Activated T-cell treated with anti-CD3 and anti-CD28 coated beads for 48 hours (primary cell): ENCODE measurements at regions not wholly inside any gene's neighbourhood (a gene's known extent, or its start where the extent isn't known, plus 50 kb on each side); places are given as distances from the start of the nearest gene placed in this dataset.
"Not testable (repeated sequence)": the region's sequence is repeated elsewhere in the genome, so short reads cannot be mapped to it uniquely, and the experiment has no call there.

ENCODE experiments used
- DNase-seq: peaks from one replicate; pipeline ENCODE4 v3.0.0-alpha.2; 2020; ENCODE audit warnings: low read depth

DNA sequence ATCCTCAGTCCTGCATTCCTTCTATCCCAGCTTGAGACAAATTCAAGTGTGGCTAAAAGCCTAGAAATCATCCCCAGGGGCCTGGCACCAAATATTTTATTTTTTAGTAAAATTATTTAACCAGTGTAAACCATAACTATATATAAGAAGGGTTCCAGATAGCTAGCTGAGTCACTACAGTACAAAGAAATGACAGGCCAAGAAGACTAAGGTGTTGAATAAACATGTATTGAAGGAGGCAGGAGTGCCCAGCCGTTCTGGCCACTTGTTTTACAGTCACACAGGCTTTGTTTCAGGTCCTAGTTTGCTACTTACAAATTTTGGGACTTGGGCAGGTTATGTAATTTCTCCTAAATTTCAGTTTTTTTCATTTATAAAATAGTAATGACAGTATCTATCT lies 225.9 kb upstream of the PITX2 start:
- DNase-seq = no peak

DNA sequence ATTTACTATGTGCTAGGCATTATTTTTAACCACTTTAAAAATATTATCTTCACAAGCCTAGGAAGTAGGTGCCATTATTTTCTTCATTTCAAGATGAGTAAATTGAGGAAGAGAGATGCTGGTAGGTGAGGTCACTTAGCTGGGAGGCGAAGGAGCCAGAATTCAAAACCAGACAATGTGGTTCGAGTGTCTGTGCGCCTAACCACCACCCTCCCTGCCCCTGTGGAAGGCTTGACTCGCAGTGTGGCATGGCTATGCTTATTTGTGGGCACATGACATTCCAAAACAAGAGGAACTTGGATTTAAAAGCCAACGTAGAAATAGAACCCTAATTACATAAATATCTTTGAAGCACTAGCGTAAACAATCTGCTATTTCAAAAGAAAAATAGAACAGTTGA lies 226.6 kb upstream of the PITX2 start:
- DNase-seq = no peak

DNA sequence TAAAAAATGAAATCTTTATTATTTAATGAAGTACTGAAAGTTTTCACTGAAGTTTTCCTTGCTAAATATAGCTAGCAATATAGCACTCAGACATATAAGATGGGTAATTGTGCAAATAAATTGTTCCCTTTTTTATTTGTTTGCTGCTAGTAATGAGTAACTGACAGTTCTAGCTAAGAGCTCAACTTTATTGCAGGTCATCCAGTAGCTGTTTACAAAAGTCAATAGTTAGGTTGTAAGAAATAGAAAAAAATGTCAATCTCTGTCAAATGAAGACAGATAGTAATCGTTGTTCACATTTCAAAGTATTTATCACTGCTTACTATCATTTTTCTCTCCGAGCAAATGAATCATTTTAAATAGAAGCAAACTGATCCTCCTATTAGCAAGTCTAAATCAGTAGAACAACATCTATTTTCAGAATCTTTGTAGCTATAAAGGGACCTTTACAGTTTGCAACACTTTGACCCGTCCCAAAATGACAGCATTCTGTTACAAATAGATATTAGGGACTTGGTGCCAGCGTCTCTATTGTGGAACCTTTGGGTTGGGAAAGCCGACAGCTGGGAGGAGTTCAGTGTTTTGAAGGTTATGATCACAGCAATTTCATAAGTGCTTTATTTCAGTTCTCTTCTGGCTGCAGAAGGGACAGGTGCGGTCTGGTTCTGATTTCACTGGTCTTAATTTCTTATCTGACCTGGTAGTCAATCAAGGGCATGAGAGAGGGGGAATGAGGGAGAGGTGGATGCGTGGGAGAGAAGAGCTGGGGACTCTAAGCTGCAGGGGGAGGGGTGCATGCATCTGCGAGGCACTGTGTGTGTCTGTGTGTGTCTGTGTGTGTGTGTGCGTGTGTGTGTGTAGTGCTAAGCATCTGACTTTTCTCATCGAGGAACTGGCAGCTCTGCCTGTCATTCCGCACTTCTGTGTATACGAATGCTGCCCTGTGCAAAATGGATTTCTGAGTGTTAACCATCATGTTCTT lies 227.9 kb upstream of the PITX2 start:
- no peak for DNase-seq

- no peak for DNase-seq
Observed at GRCh38 chr4:110851989-110852388, 229.1 kb upstream of the PITX2 start.

GRCh38 chr4:110852793-110853192 lies 229.9 kb upstream of the PITX2 start:
- DNase-seq = no peak

DNA sequence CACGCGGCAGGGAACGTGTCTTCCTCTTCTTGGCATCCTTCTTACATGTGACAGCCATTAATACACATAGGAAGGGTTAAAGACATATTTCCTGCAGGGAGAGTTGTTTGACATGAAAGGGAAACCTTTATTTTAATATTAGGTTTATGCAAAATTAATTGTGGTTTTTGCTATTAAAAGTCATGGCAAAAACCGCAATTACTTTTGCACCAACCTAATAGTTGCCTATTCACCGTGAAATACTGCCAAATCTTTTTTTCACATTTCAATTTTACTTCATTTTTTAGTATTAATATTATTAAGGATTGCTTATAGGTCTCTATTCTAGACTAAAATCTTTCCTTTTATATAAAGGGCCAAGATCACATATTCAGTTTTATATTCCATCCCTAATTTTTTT lies 230.4 kb upstream of the PITX2 start:
- DNase-seq = no peak

DNA sequence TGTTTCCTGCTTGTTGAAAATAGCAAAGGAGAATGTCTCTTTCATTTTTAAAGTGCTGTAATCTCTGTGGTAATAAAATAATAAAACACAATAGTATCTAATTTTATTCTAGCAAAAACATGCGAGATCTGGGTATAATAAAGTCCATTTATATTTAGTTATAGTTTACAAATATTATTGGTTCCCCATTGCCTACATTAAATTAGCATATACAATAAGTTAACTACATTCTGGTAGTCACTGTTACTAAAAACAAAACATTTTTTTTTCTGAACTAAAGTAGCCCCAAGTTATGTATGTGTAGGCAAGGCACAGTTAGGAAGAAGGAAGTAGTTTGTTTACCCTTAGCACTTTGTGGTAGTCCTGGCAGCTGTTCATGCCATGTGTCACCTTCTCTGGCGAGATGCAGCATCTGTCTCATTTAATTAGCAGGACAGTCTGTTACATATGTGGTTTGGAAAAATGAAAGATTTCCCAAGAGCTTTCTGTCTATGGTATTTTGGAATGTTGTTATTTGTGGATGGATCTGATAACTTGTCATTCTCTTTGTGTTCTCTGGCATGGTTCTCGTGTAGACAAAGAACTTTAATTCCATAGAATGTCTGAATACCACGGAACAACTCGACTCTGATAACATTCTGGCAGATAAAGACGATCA lies 231.3 kb upstream of the PITX2 start:
- DNase-seq = no peak

DNA sequence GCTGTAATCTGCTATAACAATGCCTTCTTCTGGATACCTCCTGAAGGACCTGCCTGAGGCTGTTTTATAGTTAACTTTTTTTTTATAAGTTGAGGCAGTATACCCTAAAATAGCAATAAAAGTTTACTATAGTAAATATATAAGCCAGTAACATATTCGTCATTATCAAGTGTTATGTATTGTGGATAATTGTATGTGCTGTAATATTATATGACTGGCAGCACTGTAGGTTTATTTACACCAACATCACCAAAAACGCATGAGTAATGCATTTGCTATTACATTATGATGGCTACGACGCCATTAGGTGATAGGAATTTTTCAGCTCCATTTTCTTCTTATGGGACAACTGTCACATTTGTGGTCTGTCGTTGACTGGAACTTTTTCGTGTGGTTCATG lies 237.2 kb upstream of the PITX2 start:
- DNase-seq = no peak

- DNase-seq = no peak
Observed at GRCh38 chr4:110860901-110861300, 238.0 kb upstream of the PITX2 start.

- DNase-seq = no peak
Observed at GRCh38 chr4:110865611-110866259, 242.9 kb upstream of the PITX2 start.

GRCh38 chr4:110867251-110867960 lies 244.5 kb upstream of the PITX2 start:
- DNase-seq = no peak

GRCh38 chr4:110867981-110868720 lies 245.3 kb upstream of the PITX2 start:
- DNase-seq = no peak

GRCh38 chr4:110869114-110869513 lies 246.2 kb upstream of the PITX2 start:
- no peak for DNase-seq

DNA sequence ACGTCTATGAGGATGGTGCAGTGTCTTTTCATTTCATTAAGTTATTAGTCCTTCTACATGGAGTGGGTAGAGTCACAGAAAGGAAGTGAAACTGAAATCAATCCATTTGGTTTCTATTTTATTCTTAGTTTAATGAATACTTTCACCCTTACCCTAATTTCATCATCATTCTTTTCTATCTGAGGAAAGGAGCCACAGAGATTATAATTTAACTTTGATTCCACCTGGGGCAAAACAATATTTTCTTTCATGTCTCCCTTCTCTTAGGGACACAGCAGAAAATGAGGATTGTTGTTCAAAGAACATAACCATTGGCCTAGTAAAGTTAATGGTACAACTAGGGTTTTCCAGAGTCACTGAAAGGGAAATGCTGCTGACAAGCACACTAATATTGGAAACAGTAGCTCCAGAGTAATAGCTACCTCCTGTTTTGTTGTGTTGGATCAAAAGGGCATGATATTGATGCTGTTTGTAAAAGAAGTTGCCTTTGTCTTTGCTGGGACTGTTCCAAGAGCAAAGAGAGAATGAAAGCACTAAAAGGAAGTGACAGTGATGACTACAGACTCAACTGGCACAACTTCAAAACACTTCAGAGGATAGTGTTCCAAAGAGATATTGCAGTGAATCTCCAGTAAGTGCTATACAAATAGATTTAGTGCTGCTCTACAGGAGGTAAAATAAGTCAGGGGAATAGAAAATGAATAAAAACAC lies 247.1 kb upstream of the PITX2 start:
- DNase-seq = no peak

GRCh38 chr4:110876214-110876613 lies 253.3 kb upstream of the PITX2 start:
- DNase-seq = not testable (repeated sequence)

- DNase-seq = no peak
Observed at GRCh38 chr4:110876866-110877265, 254.0 kb upstream of the PITX2 start.

DNA sequence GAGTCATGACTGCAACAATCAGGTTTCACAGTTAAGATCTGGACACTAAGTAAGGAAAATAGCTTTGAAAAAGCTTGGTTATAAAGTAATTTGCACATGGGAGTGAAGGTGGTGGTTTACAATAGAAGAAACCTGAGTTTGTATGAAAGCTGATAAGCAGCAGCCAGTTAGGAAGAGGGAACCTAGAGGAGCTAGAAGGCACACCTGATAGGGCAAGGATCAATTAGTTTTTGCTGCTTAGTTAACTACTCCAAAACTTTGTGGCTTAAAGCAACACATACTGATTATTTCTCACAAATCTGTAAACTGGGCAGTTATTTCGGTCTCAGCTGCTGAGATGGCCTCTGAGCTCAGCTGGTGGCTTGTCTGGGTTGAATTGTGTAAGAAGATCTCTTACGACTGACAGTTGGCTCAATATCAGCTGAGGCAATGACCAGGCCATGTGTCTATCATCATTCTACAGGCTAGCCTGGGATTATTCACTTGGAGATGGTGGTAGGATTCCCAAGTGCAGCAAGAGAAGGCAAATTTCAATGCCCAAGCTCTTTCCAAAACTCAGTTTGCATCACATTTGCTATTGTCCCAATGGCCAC lies 255.0 kb upstream of the PITX2 start:
- no peak for DNase-seq

GRCh38 chr4:110878413-110878812 lies 255.5 kb upstream of the PITX2 start:
- no peak for DNase-seq

DNA sequence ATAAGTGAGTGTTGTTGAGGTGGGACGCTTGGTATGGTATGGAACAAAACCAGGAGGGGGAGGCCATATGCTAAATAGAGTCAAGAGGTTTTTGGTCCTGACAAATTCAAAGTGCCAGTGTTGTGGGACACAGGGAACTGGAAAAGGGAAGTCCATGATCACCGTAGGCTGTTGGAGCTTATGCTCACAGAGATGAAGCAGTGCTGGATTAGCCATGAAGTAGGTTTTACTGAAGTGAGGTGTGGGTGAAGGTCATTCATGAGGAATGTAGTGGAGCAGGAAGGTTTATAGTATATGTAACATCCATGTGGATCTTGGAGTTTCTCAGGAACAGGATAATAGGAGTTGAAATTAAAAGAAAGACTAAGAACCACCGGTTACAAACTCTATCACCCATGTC lies 256.1 kb upstream of the PITX2 start:
- DNase-seq = no peak

DNA sequence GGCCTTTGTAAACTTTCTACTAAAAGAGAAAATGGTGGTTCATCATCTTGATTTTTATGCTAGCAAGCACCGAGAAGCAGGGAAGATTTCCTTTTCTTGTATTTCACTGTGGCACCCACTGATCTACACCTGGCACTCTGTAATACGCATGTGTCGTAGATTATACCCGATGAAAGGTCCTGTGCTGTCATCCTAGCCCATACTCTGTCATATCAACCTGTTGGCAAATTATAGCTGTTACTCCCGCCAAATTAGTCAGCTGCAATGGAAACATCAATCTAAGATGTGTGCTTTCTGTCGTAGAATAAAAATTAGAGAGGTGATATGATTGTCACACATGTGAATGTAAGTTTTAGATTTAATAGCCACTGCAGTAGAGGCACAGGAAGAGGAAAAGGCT lies 263.4 kb upstream of the PITX2 start:
- no peak for DNase-seq

DNA sequence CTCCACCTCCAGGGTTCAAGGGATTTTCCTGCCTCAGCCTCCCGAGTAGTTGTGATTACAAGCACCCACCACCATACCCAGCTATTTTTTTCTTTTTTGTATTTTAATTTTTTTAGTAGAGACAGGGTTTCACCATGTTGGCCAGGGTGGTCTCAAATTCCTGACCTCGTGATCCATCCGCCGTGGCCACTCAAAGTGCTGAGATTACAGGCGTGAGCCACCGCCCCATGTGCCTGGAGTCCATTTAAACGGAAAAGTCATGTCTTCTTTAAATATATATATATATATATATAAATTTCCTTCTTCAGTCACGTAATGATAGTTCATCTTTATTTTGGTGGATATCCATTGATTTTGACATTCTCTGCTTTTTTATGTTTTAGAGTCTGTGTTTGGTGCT lies 264.0 kb upstream of the PITX2 start:
- DNase-seq = no peak
